ENCODE measurements at regions not wholly inside any gene's neighbourhood (a gene's known extent, or its start where the extent isn't known, plus 50 kb on each side); places are given as distances from the start of the nearest gene placed in this dataset.

GRCh38 chr3:115246461-115247020 lies 99.5 kb upstream of the ZBTB20 start:
- TF ChIP-seq ZSCAN5A (CRISPR knock-in tag; IDR thresholded peaks at IDR 0.05; ENCODE audit: borderline replicate concordance) (no peak), TGIF2 (CRISPR knock-in tag; IDR thresholded peaks at IDR 0.05) (no peak), BRCA1 (CRISPR knock-in tag; IDR thresholded peaks at IDR 0.05) (no peak), MAF1 (CRISPR knock-in tag; IDR thresholded peaks at IDR 0.05; ENCODE audit: borderline replicate concordance) (no peak), TAF1 (CRISPR knock-in tag; IDR thresholded peaks at IDR 0.05) (no peak), SP4 (CRISPR knock-in tag; IDR thresholded peaks at IDR 0.05) (no peak), ARNT (IDR thresholded peaks at IDR 0.05) (no peak), ZNF530 (CRISPR knock-in tag; IDR thresholded peaks at IDR 0.05; ENCODE audit: low read depth) (no peak), TARDBP (CRISPR knock-in tag; IDR thresholded peaks at IDR 0.05) (no peak)
- TF ChIP-seq, protein P1, sequence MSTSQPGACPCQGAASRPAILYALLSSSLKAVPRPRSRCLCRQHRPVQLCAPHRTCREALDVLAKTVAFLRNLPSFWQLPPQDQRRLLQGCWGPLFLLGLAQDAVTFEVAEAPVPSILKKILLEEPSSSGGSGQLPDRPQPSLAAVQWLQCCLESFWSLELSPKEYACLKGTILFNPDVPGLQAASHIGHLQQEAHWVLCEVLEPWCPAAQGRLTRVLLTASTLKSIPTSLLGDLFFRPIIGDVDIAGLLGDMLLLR (CRISPR knock-in tag; IDR thresholded peaks at IDR 0.05), result no peak
- TF ChIP-seq, protein P2, sequence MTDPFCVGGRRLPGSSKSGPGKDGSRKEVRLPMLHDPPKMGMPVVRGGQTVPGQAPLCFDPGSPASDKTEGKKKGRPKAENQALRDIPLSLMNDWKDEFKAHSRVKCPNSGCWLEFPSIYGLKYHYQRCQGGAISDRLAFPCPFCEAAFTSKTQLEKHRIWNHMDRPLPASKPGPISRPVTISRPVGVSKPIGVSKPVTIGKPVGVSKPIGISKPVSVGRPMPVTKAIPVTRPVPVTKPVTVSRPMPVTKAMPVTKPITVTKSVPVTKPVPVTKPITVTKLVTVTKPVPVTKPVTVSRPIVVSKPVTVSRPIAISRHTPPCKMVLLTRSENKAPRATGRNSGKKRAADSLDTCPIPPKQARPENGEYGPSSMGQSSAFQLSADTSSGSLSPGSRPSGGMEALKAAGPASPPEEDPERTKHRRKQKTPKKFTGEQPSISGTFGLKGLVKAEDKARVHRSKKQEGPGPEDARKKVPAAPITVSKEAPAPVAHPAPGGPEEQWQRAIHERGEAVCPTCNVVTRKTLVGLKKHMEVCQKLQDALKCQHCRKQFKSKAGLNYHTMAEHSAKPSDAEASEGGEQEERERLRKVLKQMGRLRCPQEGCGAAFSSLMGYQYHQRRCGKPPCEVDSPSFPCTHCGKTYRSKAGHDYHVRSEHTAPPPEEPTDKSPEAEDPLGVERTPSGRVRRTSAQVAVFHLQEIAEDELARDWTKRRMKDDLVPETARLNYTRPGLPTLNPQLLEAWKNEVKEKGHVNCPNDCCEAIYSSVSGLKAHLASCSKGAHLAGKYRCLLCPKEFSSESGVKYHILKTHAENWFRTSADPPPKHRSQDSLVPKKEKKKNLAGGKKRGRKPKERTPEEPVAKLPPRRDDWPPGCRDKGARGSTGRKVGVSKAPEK (CRISPR knock-in tag; IDR thresholded peaks at IDR 0.05; ENCODE audit: borderline replicate concordance), result no peak
- TF ChIP-seq, protein P3, sequence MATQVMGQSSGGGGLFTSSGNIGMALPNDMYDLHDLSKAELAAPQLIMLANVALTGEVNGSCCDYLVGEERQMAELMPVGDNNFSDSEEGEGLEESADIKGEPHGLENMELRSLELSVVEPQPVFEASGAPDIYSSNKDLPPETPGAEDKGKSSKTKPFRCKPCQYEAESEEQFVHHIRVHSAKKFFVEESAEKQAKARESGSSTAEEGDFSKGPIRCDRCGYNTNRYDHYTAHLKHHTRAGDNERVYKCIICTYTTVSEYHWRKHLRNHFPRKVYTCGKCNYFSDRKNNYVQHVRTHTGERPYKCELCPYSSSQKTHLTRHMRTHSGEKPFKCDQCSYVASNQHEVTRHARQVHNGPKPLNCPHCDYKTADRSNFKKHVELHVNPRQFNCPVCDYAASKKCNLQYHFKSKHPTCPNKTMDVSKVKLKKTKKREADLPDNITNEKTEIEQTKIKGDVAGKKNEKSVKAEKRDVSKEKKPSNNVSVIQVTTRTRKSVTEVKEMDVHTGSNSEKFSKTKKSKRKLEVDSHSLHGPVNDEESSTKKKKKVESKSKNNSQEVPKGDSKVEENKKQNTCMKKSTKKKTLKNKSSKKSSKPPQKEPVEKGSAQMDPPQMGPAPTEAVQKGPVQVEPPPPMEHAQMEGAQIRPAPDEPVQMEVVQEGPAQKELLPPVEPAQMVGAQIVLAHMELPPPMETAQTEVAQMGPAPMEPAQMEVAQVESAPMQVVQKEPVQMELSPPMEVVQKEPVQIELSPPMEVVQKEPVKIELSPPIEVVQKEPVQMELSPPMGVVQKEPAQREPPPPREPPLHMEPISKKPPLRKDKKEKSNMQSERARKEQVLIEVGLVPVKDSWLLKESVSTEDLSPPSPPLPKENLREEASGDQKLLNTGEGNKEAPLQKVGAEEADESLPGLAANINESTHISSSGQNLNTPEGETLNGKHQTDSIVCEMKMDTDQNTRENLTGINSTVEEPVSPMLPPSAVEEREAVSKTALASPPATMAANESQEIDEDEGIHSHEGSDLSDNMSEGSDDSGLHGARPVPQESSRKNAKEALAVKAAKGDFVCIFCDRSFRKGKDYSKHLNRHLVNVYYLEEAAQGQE (IDR thresholded peaks at IDR 0.05; ENCODE audit: borderline replicate concordance in 1 of 2, low read depth in 1 of 2, low read length in 2 of 2), result no peak
- TF ChIP-seq, protein P4, sequence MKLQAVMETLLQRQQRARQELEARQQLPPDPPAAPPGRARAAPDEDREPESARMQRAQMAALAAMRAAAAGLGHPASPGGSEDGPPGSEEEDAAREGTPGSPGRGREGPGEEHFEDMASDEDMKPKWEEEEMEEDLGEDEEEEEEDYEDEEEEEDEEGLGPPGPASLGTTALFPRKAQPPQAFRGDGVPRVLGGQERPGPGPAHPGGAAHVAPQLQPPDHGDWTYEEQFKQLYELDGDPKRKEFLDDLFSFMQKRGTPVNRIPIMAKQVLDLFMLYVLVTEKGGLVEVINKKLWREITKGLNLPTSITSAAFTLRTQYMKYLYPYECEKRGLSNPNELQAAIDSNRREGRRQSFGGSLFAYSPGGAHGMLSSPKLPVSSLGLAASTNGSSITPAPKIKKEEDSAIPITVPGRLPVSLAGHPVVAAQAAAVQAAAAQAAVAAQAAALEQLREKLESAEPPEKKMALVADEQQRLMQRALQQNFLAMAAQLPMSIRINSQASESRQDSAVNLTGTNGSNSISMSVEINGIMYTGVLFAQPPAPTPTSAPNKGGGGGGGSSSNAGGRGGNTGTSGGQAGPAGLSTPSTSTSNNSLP (IDR thresholded peaks at IDR 0.05; ENCODE audit: low read depth, low read length), result no peak

All from HepG2 (cell line).